CD14-positive monocyte (primary cell): ENCODE measurements at regions not wholly inside any gene's neighbourhood (a gene's known extent, or its start where the extent isn't known, plus 50 kb on each side); places are given as distances from the start of the nearest gene placed in this dataset.

ENCODE experiments used
- DNase-seq, 3 donors: peaks; one replicate each; pipeline ENCODE4 v3.0.0-alpha.2; 2011 to 2022
- H2AFZ ChIP-seq: 2 replicates; pipeline ENCODE4 v1.6.0; 2012; ENCODE audit warnings: mild to moderate bottlenecking, low read depth, low read length, inconsistent platforms; ENCODE audit not compliant: insufficient read depth, poor library complexity, severe bottlenecking
- H3K27ac ChIP-seq, 2 donors: 1 replicate in 1 of 2; 2 replicates in 1 of 2; pipeline ENCODE4 v1.5.1; 2012 to 2013; ENCODE audit warnings: low read length in 2 of 2, control low read depth in 1 of 2, inconsistent platforms in 1 of 2, low read depth in 1 of 2, mild to moderate bottlenecking in 1 of 2
- H3K27me3 ChIP-seq, 2 donors: one replicate each; pipeline versions ENCODE4 v1.6.0 to v1.6.1; 2011 to 2013; ENCODE audit warnings: low read length in 2 of 2; ENCODE audit not compliant: control insufficient read depth in 2 of 2, insufficient read depth in 2 of 2
- H3K36me3 ChIP-seq, 2 donors: replicated peaks in 1 of 2; 1 replicate in 1 of 2; 2 replicates in 1 of 2; pipeline versions ENCODE4 v1.5.1 to v1.6.1; 2012 to 2013; ENCODE audit warnings: low read length in 2 of 2, control low read depth in 1 of 2, inconsistent platforms in 1 of 2, mild to moderate bottlenecking in 1 of 2; ENCODE audit not compliant: insufficient read depth in 2 of 2, control insufficient read depth in 1 of 2
- H3K4me1 ChIP-seq, 2 donors: 1 replicate in 1 of 2; 2 replicates in 1 of 2; pipeline versions ENCODE4 v1.5.1 to v1.6.1; 2012 to 2013; ENCODE audit warnings: low read length in 2 of 2, control low read depth in 1 of 2, inconsistent platforms in 1 of 2, mild to moderate bottlenecking in 1 of 2, moderate library complexity in 1 of 2; ENCODE audit not compliant: insufficient read depth in 2 of 2, control insufficient read depth in 1 of 2
- H3K4me2 ChIP-seq: replicated peaks from 2 replicates; pipeline ENCODE3; 2012; ENCODE audit warnings: low read length, moderate library complexity, mild to moderate bottlenecking; ENCODE audit not compliant: poor library complexity, severe bottlenecking; ENCODE audit errors: extremely low read depth
- H3K4me3 ChIP-seq, 3 experiments: fragments of 200-600 bp in 1 of 3; sonication (generic) in 1 of 3; replicated peaks in 1 of 3; 1 replicate in 2 of 3; 2 replicates in 1 of 3; pipeline ENCODE4 v1.5.1; 2011 to 2013; ENCODE audit warnings: low read length in 3 of 3, mild to moderate bottlenecking in 3 of 3, control low read depth in 2 of 3, low read depth in 2 of 3, inconsistent platforms in 1 of 3, moderate library complexity in 1 of 3
- H3K79me2 ChIP-seq: 2 replicates; pipeline ENCODE4 v1.6.0; 2012; ENCODE audit warnings: mild to moderate bottlenecking, control low read depth, inconsistent platforms, low read length, moderate library complexity; ENCODE audit not compliant: insufficient read depth
- H3K9ac ChIP-seq: 2 replicates; pipeline ENCODE4 v1.6.0; 2017; ENCODE audit warnings: low read length, mild to moderate bottlenecking; ENCODE audit not compliant: insufficient read depth, poor library complexity, severe bottlenecking
- H3K9me3 ChIP-seq, 2 donors: replicated peaks in 1 of 2; 1 replicate in 1 of 2; 2 replicates in 1 of 2; pipeline versions ENCODE4 v1.5.1 to v1.6.1; 2012 to 2013; ENCODE audit warnings: low read length in 2 of 2, control low read depth in 1 of 2; ENCODE audit not compliant: control insufficient read depth in 1 of 2, insufficient read depth in 1 of 2
- H4K20me1 ChIP-seq: 2 replicates; pipeline ENCODE4 v1.6.0; 2012; ENCODE audit warnings: mild to moderate bottlenecking, low read length, control low read depth, moderate library complexity; ENCODE audit not compliant: insufficient read depth
- H3K27ac Mint-ChIP-seq, 7 donors: one replicate each; pipeline ENCODE4 v1.8.0; 2020; ENCODE audit warnings: mild to moderate bottlenecking in 7 of 7, mixed read lengths in 7 of 7, moderate library complexity in 6 of 7, inconsistent platforms in 2 of 7
- H3K27me3 Mint-ChIP-seq, 3 donors: one replicate each; pipeline ENCODE4 v1.8.0; 2021 to 2022; ENCODE audit warnings: low read depth in 3 of 3, mild to moderate bottlenecking in 3 of 3, mixed read lengths in 3 of 3, moderate library complexity in 3 of 3, inconsistent platforms in 1 of 3
- H3K36me3 Mint-ChIP-seq, 2 donors: one replicate each; pipeline ENCODE4 v1.8.0; 2020; ENCODE audit warnings: mixed read lengths in 2 of 2, inconsistent platforms in 1 of 2, mild to moderate bottlenecking in 1 of 2
- H3K4me1 Mint-ChIP-seq: one replicate; pipeline ENCODE4 v1.8.0; 2020; ENCODE audit warnings: mild to moderate bottlenecking, mixed read lengths
- H3K4me3 Mint-ChIP-seq, 2 donors: one replicate each; pipeline ENCODE4 v1.8.0; 2020; ENCODE audit warnings: mild to moderate bottlenecking in 2 of 2, mixed read lengths in 2 of 2, moderate library complexity in 1 of 2
- H3K9me3 Mint-ChIP-seq, 7 donors: one replicate each; pipeline ENCODE4 v1.8.0; 2020 to 2022; ENCODE audit warnings: mixed read lengths in 7 of 7, mild to moderate bottlenecking in 6 of 7, moderate library complexity in 6 of 7, inconsistent platforms in 2 of 7
- CTCF ChIP-seq: fragments of 200-600 bp; IDR thresholded peaks from one replicate; pipeline ENCODE4 v1.8.0; 2022; ENCODE audit warnings: antibody characterized with exemption, mild to moderate bottlenecking
- WGBS: methylation state at CpG from one replicate; pipeline ENCODE4 v1.1.5; 2013; ENCODE audit warnings: missing lambda C conversion rate; ENCODE audit not compliant: insufficient coverage; 5-methylcytosine and 5-hydroxymethylcytosine counted together
- intact Hi-C, 2 donors: fragments of 100-400 bp; cut with micrococcal nuclease; formaldehyde crosslinking; loops; one replicate each; pipeline versions ENCODE4 v1.15.0 to v1.15.1; 2023

GRCh38 chr7:46230298-46230989, 309.4 kb upstream of the IGFBP3 start:
- no peak for DNase-seq
- no peak overlapping the region for H3K27ac Mint-ChIP-seq
- Histone ChIP-seq H4K20me1 (no peaks in the 10 kb centered on the region), H3K4me1 (no peaks in the 10 kb centered on the region), H3K79me2 (no peaks in the 10 kb centered on the region), H3K27ac (no peak overlapping the region), H3K4me3 (no peak overlapping the region), H3K9me3 (peaks cover 0 to 2% of the 10 kb centered on the region in 2 donors), H3K27me3 (no peaks in the 10 kb centered on the region), H3K9ac (no peak overlapping the region), H3K36me3 (no peaks in the 10 kb centered on the region), H3K4me2 (no peak overlapping the region), H2AFZ (no peak overlapping the region)
- TF ChIP-seq CTCF, result no peak
- no peaks in the 10 kb centered on the region for H3K27me3 Mint-ChIP-seq
- H3K9me3 Mint-ChIP-seq, result peaks cover 0 to 3% (median under 1%) of the 10 kb centered on the region in 7 donors
- no peaks in the 10 kb centered on the region for H3K4me1 Mint-ChIP-seq
- intact Hi-C loops, result no loop called here
- H3K4me3 Mint-ChIP-seq, result no peak overlapping the region
- WGBS, result no CpG with 5 or more reads among the region's 3 CpGs
- H3K36me3 Mint-ChIP-seq, result no peaks in the 10 kb centered on the region

- Mint-ChIP-seq H3K4me3 (no peak overlapping the region), H3K36me3 (no peaks in the 10 kb centered on the region), H3K27me3 (peaks cover 0 to 2% (median 0%) of the 10 kb centered on the region in 3 donors), H3K4me1 (no peaks in the 10 kb centered on the region), H3K9me3 (peaks cover 0 to 7% (median 2%) of the 10 kb centered on the region in 7 donors), H3K27ac (no peak overlapping the region)
- Histone ChIP-seq H3K9ac (no peak overlapping the region), H3K27me3 (no peaks in the 10 kb centered on the region), H3K4me2 (no peak overlapping the region), H4K20me1 (no peaks in the 10 kb centered on the region), H2AFZ (no peak overlapping the region), H3K9me3 (peaks cover 2 to 5% of the 10 kb centered on the region in 2 donors), H3K4me1 (no peaks in the 10 kb centered on the region), H3K36me3 (no peaks in the 10 kb centered on the region), H3K27ac (no peak overlapping the region), H3K79me2 (no peaks in the 10 kb centered on the region), H3K4me3 (no peak overlapping the region)
- 85% methylated on average over 3 of the region's 4 CpGs for WGBS
- intact Hi-C loops, result no loop called here
- TF ChIP-seq CTCF, result no peak
- no peak for DNase-seq
Observed at GRCh38 chr7:46229409-46229808, 308.3 kb upstream of the IGFBP3 start.
